ENCODE measurements at regions not wholly inside any gene's neighbourhood (a gene's known extent, or its start where the extent isn't known, plus 50 kb on each side); places are given as distances from the start of the nearest gene placed in this dataset.

GRCh38 chr13:82848766-82849165 lies 1033.5 kb downstream of the SLITRK1 start:
- no peak for TF ChIP-seq CTCF (conservative IDR thresholded peaks at IDR 0.05; ENCODE audit: low read depth, low read length)
- Histone ChIP-seq H3K27ac (no peak overlapping the region), H3K27me3 (ENCODE audit: insufficient read depth, low read depth) (no peaks in the 10 kb centered on the region), H2AFZ (ENCODE audit: low read depth) (no peak overlapping the region), H3K4me2 (no peak overlapping the region), H3K4me3 (IDR thresholded peaks at IDR 0.05; ENCODE audit: insufficient read depth, low read depth, low read length) (no peak overlapping the region), H3K79me2 (ENCODE audit: insufficient read depth, low read depth) (no peaks in the 10 kb centered on the region), H3K9ac (no peak overlapping the region), H4K20me1 (ENCODE audit: insufficient read depth) (no peaks in the 10 kb centered on the region), H3K36me3 (ENCODE audit: insufficient read depth) (no peaks in the 10 kb centered on the region), H3K4me1 (ENCODE audit: low read depth, poor library complexity, severe bottlenecking) (no peaks in the 10 kb centered on the region)

- no peaks in the 10 kb centered on the region for H3K36me3 ChIP-seq (ENCODE audit: insufficient read depth)
- H3K4me3 ChIP-seq (IDR thresholded peaks at IDR 0.05; ENCODE audit: insufficient read depth, low read depth, low read length): no peak overlapping the region
- H3K79me2 ChIP-seq (ENCODE audit: insufficient read depth, low read depth): no peaks in the 10 kb centered on the region
- H3K4me2 ChIP-seq: no peak overlapping the region
- no peak overlapping the region for H3K27ac ChIP-seq
- no peaks in the 10 kb centered on the region for H3K27me3 ChIP-seq (ENCODE audit: insufficient read depth, low read depth)
- no peak overlapping the region for H3K9ac ChIP-seq
- no peaks in the 10 kb centered on the region for H4K20me1 ChIP-seq (ENCODE audit: insufficient read depth)
- no peak overlapping the region for H2AFZ ChIP-seq (ENCODE audit: low read depth)
- TF ChIP-seq CTCF (conservative IDR thresholded peaks at IDR 0.05; ENCODE audit: low read depth, low read length): no peak
- H3K4me1 ChIP-seq (ENCODE audit: low read depth, poor library complexity, severe bottlenecking): no peaks in the 10 kb centered on the region
Measured at GRCh38 chr13:82847595-82847994, 1034.7 kb downstream of the SLITRK1 start.

- Histone ChIP-seq H3K4me3 (IDR thresholded peaks at IDR 0.05; ENCODE audit: insufficient read depth, low read depth, low read length) (no peak overlapping the region), H3K36me3 (ENCODE audit: insufficient read depth) (no peaks in the 10 kb centered on the region)
- no peak for TF ChIP-seq CTCF (conservative IDR thresholded peaks at IDR 0.05; ENCODE audit: low read depth, low read length)
Measured at GRCh38 chr13:82833923-82834322, 1048.4 kb downstream of the SLITRK1 start.

GRCh38 chr13:82829040-82829439 lies 1053.2 kb downstream of the SLITRK1 start:
- H3K27me3 ChIP-seq (ENCODE audit: insufficient read depth, low read depth): no peaks in the 10 kb centered on the region
- H3K4me1 ChIP-seq (ENCODE audit: low read depth, poor library complexity, severe bottlenecking): no peaks in the 10 kb centered on the region
- no peak for TF ChIP-seq CTCF (conservative IDR thresholded peaks at IDR 0.05; ENCODE audit: low read depth, low read length)
- no peak overlapping the region for H2AFZ ChIP-seq (ENCODE audit: low read depth)
- H3K4me2 ChIP-seq: no peak overlapping the region
- H3K79me2 ChIP-seq (ENCODE audit: insufficient read depth, low read depth): no peaks in the 10 kb centered on the region
- H3K4me3 ChIP-seq (IDR thresholded peaks at IDR 0.05; ENCODE audit: insufficient read depth, low read depth, low read length): no peak overlapping the region
- H4K20me1 ChIP-seq (ENCODE audit: insufficient read depth): no peaks in the 10 kb centered on the region
- H3K27ac ChIP-seq: no peak overlapping the region
- H3K36me3 ChIP-seq (ENCODE audit: insufficient read depth): no peaks in the 10 kb centered on the region
- no peak overlapping the region for H3K9ac ChIP-seq

More at GRCh38 chr13:82833923-82834322, 1048.4 kb downstream of the SLITRK1 start:
- no peaks in the 10 kb centered on the region for H3K27me3 ChIP-seq (ENCODE audit: insufficient read depth, low read depth)
- H3K79me2 ChIP-seq (ENCODE audit: insufficient read depth, low read depth): no peaks in the 10 kb centered on the region
- H2AFZ ChIP-seq (ENCODE audit: low read depth): no peak overlapping the region
- no peak overlapping the region for H3K4me2 ChIP-seq
- no peak overlapping the region for H3K27ac ChIP-seq
- no peak overlapping the region for H3K9ac ChIP-seq
- no peaks in the 10 kb centered on the region for H3K4me1 ChIP-seq (ENCODE audit: low read depth, poor library complexity, severe bottlenecking)
- H4K20me1 ChIP-seq (ENCODE audit: insufficient read depth): no peaks in the 10 kb centered on the region

Data from KMS-11 (cell line).